HEK293 (cell line): ENCODE measurements at regions not wholly inside any gene's neighbourhood (a gene's known extent, or its start where the extent isn't known, plus 50 kb on each side); places are given as distances from the start of the nearest gene placed in this dataset.
"Not testable (repeated sequence)": the region's sequence is repeated elsewhere in the genome, so short reads cannot be mapped to it uniquely, and the experiment has no call there.

ENCODE experiments used
- CTCF ChIA-PET: fragments of 350-600 bp; formaldehyde crosslinking; extraction: SDS; loops from one replicate; lab custom pipeline; 2021; ENCODE audit warnings: antibody characterized with exemption; lab: Yijun Ruan, JAX
- POLR2A ChIA-PET: fragments of 300-600 bp; formaldehyde crosslinking; extraction: SDS; loops from one replicate; lab custom pipeline; 2020; ENCODE audit warnings: antibody characterized with exemption, inconsistent platforms; lab: Yijun Ruan, JAX
- H3K27ac ChIP-seq: fragments of 200-500 bp; sonication (Bioruptor generic); 2 replicates; pipeline ENCODE4 v1.5.1; 2014; ENCODE audit warnings: low read depth, low read length, control low read depth, inconsistent platforms; ENCODE audit errors: extremely low read depth
- H3K36me3 ChIP-seq, 2 experiments: fragments of 200-500 bp in 1 of 2; sonication (Bioruptor generic) in 1 of 2; 1 replicate in 1 of 2; 2 replicates in 1 of 2; pipeline ENCODE4 v1.5.1; 2014 to 2017; ENCODE audit warnings: inconsistent platforms in 2 of 2, low read length in 2 of 2; ENCODE audit not compliant: control insufficient read depth in 2 of 2, insufficient read depth in 1 of 2
- H3K4me1 ChIP-seq: fragments of 200-500 bp; sonication (Bioruptor generic); 2 replicates; pipeline ENCODE4 v1.5.1; 2014; ENCODE audit warnings: mild to moderate bottlenecking, low read length, inconsistent platforms; ENCODE audit not compliant: control insufficient read depth, insufficient read depth
- H3K4me3 ChIP-seq: 2 replicates; pipeline ENCODE4 v1.5.1; 2011; ENCODE audit warnings: low read depth, mild to moderate bottlenecking, control low read depth, low read length, moderate library complexity
- H3K9me3 ChIP-seq: fragments of 200-500 bp; sonication (Bioruptor generic); 2 replicates; pipeline ENCODE4 v1.5.1; 2014; ENCODE audit warnings: low read depth, low read length, inconsistent platforms; ENCODE audit not compliant: control insufficient read depth, insufficient read depth
- SCRT2 ChIP-seq: fragments of 450-650 bp; formaldehyde crosslinking; IDR thresholded peaks from 2 replicates; pipeline ENCODE4 v1.5.1; 2016; ENCODE audit warnings: missing biosample characterization, missing genetic modification characterization
- YY2 ChIP-seq: fragments of 450-650 bp; formaldehyde crosslinking; IDR thresholded peaks from 2 replicates; pipeline ENCODE4 v1.5.1; 2016; ENCODE audit warnings: missing biosample characterization, missing genetic modification characterization
- ZBTB1 ChIP-seq: fragments of 450-650 bp; formaldehyde crosslinking; IDR thresholded peaks from 2 replicates; pipeline ENCODE4 v1.5.1; 2016; ENCODE audit warnings: missing biosample characterization, missing genetic modification characterization
- ZEB2 ChIP-seq: fragments of 450-650 bp; formaldehyde crosslinking; IDR thresholded peaks from 2 replicates; pipeline ENCODE4 v1.5.1; 2016; ENCODE audit warnings: missing biosample characterization, missing genetic modification characterization
- ZNF311 ChIP-seq: fragments of 450-650 bp; formaldehyde crosslinking; IDR thresholded peaks from 2 replicates; pipeline ENCODE4 v1.5.1; 2017; ENCODE audit warnings: missing biosample characterization, missing genetic modification characterization, borderline replicate concordance
- ZNF341 ChIP-seq: fragments of 450-650 bp; formaldehyde crosslinking; IDR thresholded peaks from 2 replicates; pipeline ENCODE4; 2016; ENCODE audit warnings: low read depth, missing biosample characterization, missing genetic modification characterization
- ZNF426 ChIP-seq: fragments of 450-650 bp; formaldehyde crosslinking; IDR thresholded peaks from 2 replicates; pipeline ENCODE4 v1.5.1; 2017; ENCODE audit warnings: missing biosample characterization, missing genetic modification characterization, mild to moderate bottlenecking, inconsistent platforms, moderate library complexity
- ZNF530 ChIP-seq: fragments of 450-650 bp; formaldehyde crosslinking; IDR thresholded peaks from 2 replicates; pipeline ENCODE4 v1.5.1; 2016; ENCODE audit warnings: low read depth, missing biosample characterization, missing genetic modification characterization
- ZNF549 ChIP-seq: fragments of 450-650 bp; IDR thresholded peaks from 2 replicates; pipeline ENCODE4 v1.5.1; 2018; ENCODE audit warnings: missing biosample characterization, missing genetic modification characterization, mild to moderate bottlenecking, inconsistent platforms, moderate library complexity
- ZNF580 ChIP-seq: fragments of 450-650 bp; formaldehyde crosslinking; IDR thresholded peaks from 2 replicates; pipeline ENCODE4 v1.5.1; 2016; ENCODE audit warnings: missing biosample characterization, missing genetic modification characterization
- ZNF623 ChIP-seq: fragments of 450-650 bp; formaldehyde crosslinking; IDR thresholded peaks from 2 replicates; pipeline ENCODE4 v1.5.1; 2016; ENCODE audit warnings: missing biosample characterization, missing genetic modification characterization
- ZNF629 ChIP-seq: fragments of 450-650 bp; formaldehyde crosslinking; IDR thresholded peaks from 2 replicates; pipeline ENCODE4 v1.5.1; 2017; ENCODE audit warnings: missing biosample characterization, missing genetic modification characterization
- ZNF664 ChIP-seq: fragments of 450-650 bp; formaldehyde crosslinking; IDR thresholded peaks from 2 replicates; pipeline ENCODE4 v1.5.1; 2016; ENCODE audit warnings: missing biosample characterization, missing genetic modification characterization
- TF ChIP-seq, protein P1 (sequence below): fragments of 450-650 bp; formaldehyde crosslinking; IDR thresholded peaks from 2 replicates; pipeline ENCODE4 v1.5.1; 2016; ENCODE audit warnings: missing biosample characterization, missing genetic modification characterization

GRCh38 chr6:86306210-86306609 lies 631.1 kb upstream of the HTR1E start:
- Histone ChIP-seq H3K9me3 (no peaks in the 10 kb centered on the region), H3K27ac (no peak overlapping the region), H3K4me3 (no peak overlapping the region), H3K36me3 (no peaks in the 10 kb centered on the region), H3K4me1 (no peaks in the 10 kb centered on the region)
- TF ChIP-seq ZBTB1 (no peak), ZNF629 (no peak)
- ChIA-PET CTCF (interaction anchor here (0.6 kb wide), 2 partner anchors 90 to 714 kb away, joined by 3 to 4 read pairs; no protein-coding TSS in a partner anchor), POLR2A (no interaction called here)

DNA sequence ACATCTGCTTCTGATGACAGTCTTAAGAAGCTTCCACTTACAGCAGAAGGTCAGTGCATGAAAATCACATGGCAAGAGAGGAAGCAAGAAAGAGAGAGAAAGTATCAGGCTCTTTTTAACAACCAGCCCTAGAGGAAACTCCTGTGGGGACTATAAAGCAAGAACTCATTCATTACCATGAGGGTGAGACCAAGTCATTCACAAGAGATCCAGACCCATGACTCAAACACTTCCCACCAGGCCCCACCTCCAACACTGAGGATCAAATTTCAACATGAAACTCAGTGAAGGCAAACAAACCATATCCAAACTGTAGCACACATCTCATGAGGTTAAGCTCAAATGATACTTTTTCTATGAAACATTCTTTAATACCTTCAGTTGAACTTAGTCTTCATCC lies 643.2 kb upstream of the SYNCRIP start:
- Histone ChIP-seq H3K9me3 (no peaks in the 10 kb centered on the region), H3K4me3 (no peak overlapping the region), H3K4me1 (no peaks in the 10 kb centered on the region), H3K36me3 (no peaks in the 10 kb centered on the region), H3K27ac (no peak overlapping the region)
- ChIA-PET CTCF (interaction anchor here (0.8 kb wide), 1 partner anchor 21 kb away, joined by 4 read pairs; no protein-coding TSS in a partner anchor), POLR2A (no interaction called here)
- TF ChIP-seq ZNF664 (tag by site-specific recombination) (no peak), ZNF549 (tag by site-specific recombination) (no peak), SCRT2 (tag by site-specific recombination) (no peak)
- TF ChIP-seq, protein P1, sequence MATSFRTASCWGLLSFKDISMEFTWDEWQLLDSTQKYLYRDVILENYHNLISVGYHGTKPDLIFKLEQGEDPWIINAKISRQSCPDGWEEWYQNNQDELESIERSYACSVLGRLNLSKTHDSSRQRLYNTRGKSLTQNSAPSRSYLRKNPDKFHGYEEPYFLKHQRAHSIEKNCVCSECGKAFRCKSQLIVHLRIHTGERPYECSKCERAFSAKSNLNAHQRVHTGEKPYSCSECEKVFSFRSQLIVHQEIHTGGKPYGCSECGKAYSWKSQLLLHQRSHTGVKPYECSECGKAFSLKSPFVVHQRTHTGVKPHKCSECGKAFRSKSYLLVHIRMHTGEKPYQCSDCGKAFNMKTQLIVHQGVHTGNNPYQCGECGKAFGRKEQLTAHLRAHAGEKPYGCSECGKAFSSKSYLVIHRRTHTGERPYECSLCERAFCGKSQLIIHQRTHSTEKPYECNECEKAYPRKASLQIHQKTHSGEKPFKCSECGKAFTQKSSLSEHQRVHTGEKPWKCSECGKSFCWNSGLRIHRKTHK (tag by site-specific recombination) = no peak

GRCh38 chr6:86284809-86285480 lies 642.3 kb upstream of the SYNCRIP start:
- H3K36me3 ChIP-seq, H3K4me1 ChIP-seq, CTCF ChIA-PET, H3K9me3 ChIP-seq, H3K4me3 ChIP-seq, POLR2A ChIA-PET, H3K27ac ChIP-seq: not testable (repeated sequence)

- H3K27ac ChIP-seq, H3K9me3 ChIP-seq, CTCF ChIA-PET, H3K36me3 ChIP-seq, POLR2A ChIA-PET, H3K4me3 ChIP-seq, H3K4me1 ChIP-seq: not testable (repeated sequence)
Observed at GRCh38 chr6:86283596-86283995, 640.9 kb upstream of the SYNCRIP start.

DNA sequence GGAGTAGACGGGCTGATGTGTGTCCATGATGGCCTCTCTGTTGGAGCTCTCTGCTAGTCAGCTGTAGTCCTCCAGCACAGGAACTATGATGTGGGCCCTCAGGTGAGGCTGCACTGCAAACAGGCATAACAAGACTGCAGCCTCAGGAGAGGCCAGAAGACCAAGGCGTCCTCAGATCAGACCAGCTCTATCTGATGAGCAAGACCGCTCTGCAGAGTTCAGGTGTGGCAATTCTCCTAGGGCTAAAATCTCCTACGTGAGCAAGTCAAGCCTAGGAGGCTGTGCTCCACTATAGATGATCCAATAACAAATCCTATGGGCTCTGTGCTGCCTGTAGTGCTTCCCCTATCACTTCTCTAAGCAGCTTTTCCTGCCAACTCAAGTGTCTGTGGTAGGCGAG lies 633.4 kb upstream of the SYNCRIP start:
- H3K4me3 ChIP-seq = no peak overlapping the region
- no peak overlapping the region for H3K27ac ChIP-seq
- POLR2A ChIA-PET = no interaction called here
- CTCF ChIA-PET = no interaction called here
- H3K36me3 ChIP-seq = no peaks in the 10 kb centered on the region
- no peak for TF ChIP-seq ZNF341 (tag by site-specific recombination)
- no peak for TF ChIP-seq ZNF623 (tag by site-specific recombination)
- H3K9me3 ChIP-seq = no peaks in the 10 kb centered on the region
- H3K4me1 ChIP-seq = no peaks in the 10 kb centered on the region

- POLR2A ChIA-PET = no interaction called here
- CTCF ChIA-PET = no interaction called here
- Histone ChIP-seq H3K4me3 (no peak overlapping the region), H3K27ac (no peak overlapping the region), H3K36me3 (no peaks in the 10 kb centered on the region), H3K4me1 (no peaks in the 10 kb centered on the region), H3K9me3 (no peaks in the 10 kb centered on the region)
- TF ChIP-seq ZNF580 (tag by site-specific recombination) (no peak), ZEB2 (tag by site-specific recombination) (no peak), ZNF530 (no peak), ZNF311 (no peak), YY2 (tag by site-specific recombination) (no peak), ZNF426 (no peak)
Observed at GRCh38 chr6:86273936-86274335, 631.2 kb upstream of the SYNCRIP start.
